ENCODE measurements at regions not wholly inside any gene's neighbourhood (a gene's known extent, or its start where the extent isn't known, plus 50 kb on each side); places are given as distances from the start of the nearest gene placed in this dataset.

GRCh38 chr5:74040811-74041491 is 415.0 kb downstream of the ARHGEF28 start:
- no peak for DNase-seq

- DNase-seq: no peak
Measured at GRCh38 chr5:74040065-74040551, 414.1 kb downstream of the ARHGEF28 start.

- DNase-seq: no peak
Measured at GRCh38 chr5:74037321-74037720, 411.3 kb downstream of the ARHGEF28 start.

- no peak for DNase-seq
Measured at GRCh38 chr5:74035521-74035937, 409.5 kb downstream of the ARHGEF28 start.

GRCh38 chr5:74034733-74035132 is 408.7 kb downstream of the ARHGEF28 start:
- DNase-seq: no peak

- DNase-seq: no peak
Measured at GRCh38 chr5:74032617-74033016, 406.6 kb downstream of the ARHGEF28 start.

- no peak for DNase-seq
Measured at GRCh38 chr5:74031536-74031935, 405.5 kb downstream of the ARHGEF28 start.

GRCh38 chr5:74030821-74031220 is 404.8 kb downstream of the ARHGEF28 start:
- DNase-seq: no peak

GRCh38 chr5:74030371-74030770 is 404.4 kb downstream of the ARHGEF28 start:
- no peak for DNase-seq

GRCh38 chr5:74028976-74029375 is 403.0 kb downstream of the ARHGEF28 start:
- DNase-seq: no peak

GRCh38 chr5:74028406-74028805 is 402.4 kb downstream of the ARHGEF28 start:
- no peak for DNase-seq

- no peak for DNase-seq
Measured at GRCh38 chr5:74027732-74028338, 401.8 kb downstream of the ARHGEF28 start.

- DNase-seq: no peak
Measured at GRCh38 chr5:74026310-74026709, 400.3 kb downstream of the ARHGEF28 start.

- DNase-seq: no peak
Measured at GRCh38 chr5:74021126-74021525, 395.1 kb downstream of the ARHGEF28 start.

GRCh38 chr5:74020503-74020902 is 394.5 kb downstream of the ARHGEF28 start:
- no peak for DNase-seq

GRCh38 chr5:74019923-74020322 is 393.9 kb downstream of the ARHGEF28 start:
- no peak for DNase-seq

GRCh38 chr5:74017786-74018211 is 391.8 kb downstream of the ARHGEF28 start:
- no peak for DNase-seq

- DNase-seq: no peak
Measured at GRCh38 chr5:74017112-74017511, 391.1 kb downstream of the ARHGEF28 start.

GRCh38 chr5:74016373-74016772 is 390.4 kb downstream of the ARHGEF28 start:
- no peak for DNase-seq

GRCh38 chr5:74015716-74016115 is 389.7 kb downstream of the ARHGEF28 start:
- DNase-seq: no peak

- DNase-seq: no peak
Measured at GRCh38 chr5:74013222-74013621, 387.2 kb downstream of the ARHGEF28 start.

- no peak for DNase-seq
Measured at GRCh38 chr5:74009502-74009901, 383.5 kb downstream of the ARHGEF28 start.

GRCh38 chr5:74007193-74007592 is 381.2 kb downstream of the ARHGEF28 start:
- no peak for DNase-seq

GRCh38 chr5:73999297-73999696 is 373.3 kb downstream of the ARHGEF28 start:
- DNase-seq: no peak

- no peak for DNase-seq
Measured at GRCh38 chr5:73998489-73998888, 372.5 kb downstream of the ARHGEF28 start.
